GM12864 (cell line): ENCODE measurements at regions not wholly inside any gene's neighbourhood (a gene's known extent, or its start where the extent isn't known, plus 50 kb on each side); places are given as distances from the start of the nearest gene placed in this dataset.
"Not testable (repeated sequence)": the region's sequence is repeated elsewhere in the genome, so short reads cannot be mapped to it uniquely, and the experiment has no call there.

Experiments
- DNase-seq: peaks from one replicate; pipeline ENCODE4 v3.0.0-alpha.2; 2011; ENCODE audit warnings: low read depth
- H3K4me3 ChIP-seq: 2 replicates; pipeline ENCODE4 v1.5.1; 2011; ENCODE audit warnings: mild to moderate bottlenecking, low read depth, low read length, control low read depth
- TF ChIP-seq, protein P1 (sequence below): IDR thresholded peaks from 2 replicates; pipeline ENCODE4 v1.5.1; 2011; ENCODE audit warnings: low read depth, mild to moderate bottlenecking, moderate library complexity, low read length, control low read depth, inconsistent platforms; ENCODE audit errors: missing control alignments

DNA sequence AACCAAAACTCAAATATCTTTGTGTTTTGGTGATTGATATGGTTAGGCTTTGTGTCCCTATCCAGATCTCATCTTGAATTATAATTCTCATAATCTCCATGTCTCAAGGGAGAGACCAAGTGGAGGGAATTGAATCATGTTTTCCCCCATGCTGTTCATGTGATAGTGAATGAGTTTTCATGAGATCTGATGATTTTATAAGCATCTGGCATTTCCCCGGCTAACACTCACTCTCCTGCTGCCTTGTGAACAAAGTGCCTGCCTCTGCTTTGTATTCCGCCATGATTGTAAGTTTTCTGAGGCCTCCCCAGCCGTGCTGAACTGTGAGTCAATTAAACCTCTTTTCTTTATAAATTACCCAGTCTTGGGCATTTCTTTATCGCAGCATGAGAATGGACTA lies 419.5 kb downstream of the SH2D4B start:
- DNase-seq = no peak
- TF ChIP-seq, protein P1, sequence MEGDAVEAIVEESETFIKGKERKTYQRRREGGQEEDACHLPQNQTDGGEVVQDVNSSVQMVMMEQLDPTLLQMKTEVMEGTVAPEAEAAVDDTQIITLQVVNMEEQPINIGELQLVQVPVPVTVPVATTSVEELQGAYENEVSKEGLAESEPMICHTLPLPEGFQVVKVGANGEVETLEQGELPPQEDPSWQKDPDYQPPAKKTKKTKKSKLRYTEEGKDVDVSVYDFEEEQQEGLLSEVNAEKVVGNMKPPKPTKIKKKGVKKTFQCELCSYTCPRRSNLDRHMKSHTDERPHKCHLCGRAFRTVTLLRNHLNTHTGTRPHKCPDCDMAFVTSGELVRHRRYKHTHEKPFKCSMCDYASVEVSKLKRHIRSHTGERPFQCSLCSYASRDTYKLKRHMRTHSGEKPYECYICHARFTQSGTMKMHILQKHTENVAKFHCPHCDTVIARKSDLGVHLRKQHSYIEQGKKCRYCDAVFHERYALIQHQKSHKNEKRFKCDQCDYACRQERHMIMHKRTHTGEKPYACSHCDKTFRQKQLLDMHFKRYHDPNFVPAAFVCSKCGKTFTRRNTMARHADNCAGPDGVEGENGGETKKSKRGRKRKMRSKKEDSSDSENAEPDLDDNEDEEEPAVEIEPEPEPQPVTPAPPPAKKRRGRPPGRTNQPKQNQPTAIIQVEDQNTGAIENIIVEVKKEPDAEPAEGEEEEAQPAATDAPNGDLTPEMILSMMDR = no peak

DNA sequence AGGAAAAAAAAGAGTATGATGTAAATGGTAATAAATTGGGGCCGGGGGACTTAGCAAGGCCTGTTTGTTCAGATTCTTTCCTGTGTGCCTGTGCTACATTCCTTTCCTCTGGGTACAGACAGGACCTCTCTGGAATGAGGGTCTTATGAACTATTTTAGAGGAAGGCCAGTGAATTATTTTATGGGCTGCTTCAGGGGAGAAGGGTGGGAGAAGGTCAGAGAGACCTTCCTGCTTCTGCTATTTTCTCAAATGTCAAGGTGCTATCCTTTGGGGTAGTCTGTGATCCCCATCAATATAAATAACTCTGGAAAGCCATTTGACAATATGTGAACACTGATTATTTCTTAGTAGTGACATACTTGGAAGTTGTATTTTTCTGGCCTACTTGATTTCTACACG lies 426.5 kb downstream of the SH2D4B start:
- no peak for DNase-seq
- H3K4me3 ChIP-seq = no peak overlapping the region
- TF ChIP-seq, protein P1 = no peak

More for the DNA sequence above, 419.5 kb downstream of the SH2D4B start:
- no peak overlapping the region for H3K4me3 ChIP-seq

DNA sequence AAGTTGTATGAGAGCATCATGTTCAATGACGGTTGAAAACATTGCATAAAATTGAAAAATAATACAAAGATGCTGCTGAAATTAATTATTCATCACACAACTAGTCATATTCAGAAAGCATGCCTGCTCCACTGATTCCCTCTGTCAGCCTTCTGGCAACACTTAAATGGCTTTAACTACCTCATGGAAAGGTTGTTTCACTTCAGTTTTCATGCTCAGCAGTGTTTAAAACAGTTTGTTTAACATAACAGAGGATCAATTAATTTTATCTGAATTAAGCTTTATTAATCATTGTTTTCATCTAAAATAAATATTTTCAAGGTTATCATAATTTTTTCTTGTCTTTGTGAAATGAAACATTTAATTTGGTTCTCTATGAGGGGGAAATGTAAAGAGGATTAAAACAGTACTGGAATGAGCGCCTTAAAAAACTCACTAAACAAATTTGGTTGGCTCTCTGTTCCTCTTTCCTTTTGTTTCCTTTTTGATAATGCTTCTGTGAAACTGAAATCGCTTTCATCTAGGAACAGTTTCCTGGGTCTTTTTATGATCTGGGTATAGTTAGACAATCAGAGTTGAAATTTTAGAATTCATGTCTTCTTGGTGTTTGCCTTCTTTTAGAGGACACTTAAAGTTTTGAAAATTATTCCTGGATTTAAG lies 427.4 kb downstream of the SH2D4B start:
- no peak overlapping the region for H3K4me3 ChIP-seq
- TF ChIP-seq, protein P1 = no peak
- DNase-seq = no peak

DNA sequence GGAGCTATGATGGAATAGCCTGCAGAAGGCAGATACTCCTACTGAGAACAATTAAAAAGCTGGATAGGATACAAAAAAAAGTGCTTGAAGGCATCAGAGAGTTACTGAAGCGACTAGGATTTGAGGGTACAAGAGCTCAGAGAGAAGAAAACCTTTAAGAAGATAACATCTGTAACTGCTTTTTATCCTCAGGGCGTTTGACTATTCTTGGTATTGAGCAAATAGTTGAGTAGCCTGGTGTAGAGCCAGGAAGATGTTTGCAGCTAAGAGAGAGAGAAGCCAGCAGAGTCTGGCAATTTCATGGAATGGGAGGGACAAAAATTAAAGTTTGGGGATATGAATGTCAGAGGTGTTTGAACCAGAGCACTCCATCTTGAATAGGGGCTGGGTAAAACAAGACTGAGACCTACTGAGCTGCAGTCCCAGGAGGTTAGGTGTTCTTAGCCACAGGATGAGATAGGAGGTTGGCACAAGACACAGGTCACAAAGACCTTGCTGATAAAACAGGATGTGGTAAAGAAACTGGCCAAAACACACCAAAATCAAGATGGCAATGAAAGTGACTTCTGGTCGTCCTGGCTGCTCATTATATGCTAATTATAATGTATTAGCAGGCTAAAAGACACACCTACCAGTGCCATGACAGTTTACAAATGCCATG lies 428.8 kb downstream of the SH2D4B start:
- TF ChIP-seq, protein P1 = no peak
- no peak overlapping the region for H3K4me3 ChIP-seq
- DNase-seq = no peak

DNA sequence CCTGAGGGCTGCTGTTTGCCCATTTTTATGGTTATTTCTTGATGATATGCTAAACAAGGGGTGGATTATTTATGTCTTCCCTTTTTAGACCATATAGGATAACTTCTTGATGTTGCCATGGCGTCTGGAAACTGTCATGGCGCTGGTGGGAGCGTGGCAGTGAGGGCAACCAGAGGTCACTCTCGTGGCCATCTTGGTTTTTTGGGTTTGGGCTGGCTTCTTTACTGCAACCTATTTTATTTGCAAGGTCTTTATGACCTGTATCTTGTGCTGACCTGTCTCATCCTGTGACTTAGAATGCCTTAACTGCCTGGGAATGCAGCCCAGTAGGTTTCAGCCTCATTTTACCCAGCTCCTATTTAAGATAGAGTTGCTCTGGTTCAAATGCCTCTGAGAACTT lies 429.7 kb downstream of the SH2D4B start:
- H3K4me3 ChIP-seq, DNase-seq: not testable (repeated sequence)

DNA sequence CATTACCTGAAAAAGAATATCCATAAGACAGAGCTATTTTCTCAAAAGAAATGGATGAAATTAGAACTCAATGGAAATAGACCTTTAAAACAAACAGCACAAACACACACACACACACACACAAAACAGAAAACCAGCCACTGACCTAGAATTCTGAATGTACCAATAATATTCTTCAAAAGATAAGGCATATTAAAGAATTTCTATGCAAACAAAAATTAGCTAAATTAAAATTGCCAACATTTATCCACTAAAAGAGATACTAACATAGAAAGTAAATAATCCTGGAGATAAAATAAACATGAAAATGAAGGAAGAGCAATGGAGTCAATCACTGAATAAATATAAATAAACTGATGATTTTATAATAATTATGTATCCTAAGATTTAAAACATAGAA lies 431.2 kb downstream of the SH2D4B start:
- TF ChIP-seq, protein P1 = no peak
- DNase-seq = no peak
- no peak overlapping the region for H3K4me3 ChIP-seq

DNA sequence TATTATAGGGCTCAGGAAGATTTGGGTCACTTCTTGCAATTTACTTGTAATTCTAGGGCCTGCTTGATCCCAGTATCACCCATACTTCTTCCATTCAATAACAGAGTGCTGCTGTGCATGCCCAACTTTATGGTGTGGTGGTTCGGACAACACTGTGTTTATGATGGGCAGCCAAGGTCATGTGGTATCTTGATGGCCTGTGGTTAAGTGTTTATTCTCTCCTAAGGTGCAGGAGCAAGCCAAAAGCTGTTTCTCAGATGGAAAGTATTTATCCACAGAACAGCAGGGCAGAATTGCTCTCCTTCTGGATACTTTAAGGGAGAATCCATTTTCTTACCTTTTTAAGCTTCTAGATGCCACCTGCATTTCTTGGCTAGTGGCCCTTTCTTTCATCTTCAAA lies 433.8 kb downstream of the SH2D4B start:
- H3K4me3 ChIP-seq = no peak overlapping the region
- TF ChIP-seq, protein P1 = no peak
- DNase-seq = no peak
